GM13976 (cell line): ENCODE measurements at regions not wholly inside any gene's neighbourhood (a gene's known extent, or its start where the extent isn't known, plus 50 kb on each side); places are given as distances from the start of the nearest gene placed in this dataset.
"Not testable (repeated sequence)": the region's sequence is repeated elsewhere in the genome, so short reads cannot be mapped to it uniquely, and the experiment has no call there.

Experiments
- DNase-seq: peaks from one replicate; pipeline ENCODE4 v3.0.0; 2012; ENCODE audit warnings: low spot score
- in situ Hi-C: fragments of 300-500 bp; cut with MboI; formaldehyde crosslinking; loops from one replicate; pipeline ENCODE4 v1.12.0; 2022; ENCODE audit warnings: low sequenced_read_pairs, mixed read lengths, inconsistent platforms; ENCODE audit not compliant: unreplicated experiment
- TF ChIP-seq, protein P1 (sequence below): IDR thresholded peaks from 2 replicates; pipeline ENCODE4 v1.5.1; 2012; ENCODE audit warnings: borderline replicate concordance, mild to moderate bottlenecking; ENCODE audit not compliant: insufficient read depth; ENCODE audit errors: extremely low read depth, missing control alignments, control extremely low read depth

GRCh38 chr7:84911077-84911476, 275.8 kb downstream of the SEMA3D start:
- no peak for DNase-seq
- TF ChIP-seq, protein P1, sequence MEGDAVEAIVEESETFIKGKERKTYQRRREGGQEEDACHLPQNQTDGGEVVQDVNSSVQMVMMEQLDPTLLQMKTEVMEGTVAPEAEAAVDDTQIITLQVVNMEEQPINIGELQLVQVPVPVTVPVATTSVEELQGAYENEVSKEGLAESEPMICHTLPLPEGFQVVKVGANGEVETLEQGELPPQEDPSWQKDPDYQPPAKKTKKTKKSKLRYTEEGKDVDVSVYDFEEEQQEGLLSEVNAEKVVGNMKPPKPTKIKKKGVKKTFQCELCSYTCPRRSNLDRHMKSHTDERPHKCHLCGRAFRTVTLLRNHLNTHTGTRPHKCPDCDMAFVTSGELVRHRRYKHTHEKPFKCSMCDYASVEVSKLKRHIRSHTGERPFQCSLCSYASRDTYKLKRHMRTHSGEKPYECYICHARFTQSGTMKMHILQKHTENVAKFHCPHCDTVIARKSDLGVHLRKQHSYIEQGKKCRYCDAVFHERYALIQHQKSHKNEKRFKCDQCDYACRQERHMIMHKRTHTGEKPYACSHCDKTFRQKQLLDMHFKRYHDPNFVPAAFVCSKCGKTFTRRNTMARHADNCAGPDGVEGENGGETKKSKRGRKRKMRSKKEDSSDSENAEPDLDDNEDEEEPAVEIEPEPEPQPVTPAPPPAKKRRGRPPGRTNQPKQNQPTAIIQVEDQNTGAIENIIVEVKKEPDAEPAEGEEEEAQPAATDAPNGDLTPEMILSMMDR: no peak
- in situ Hi-C loops: no loop called here

DNA sequence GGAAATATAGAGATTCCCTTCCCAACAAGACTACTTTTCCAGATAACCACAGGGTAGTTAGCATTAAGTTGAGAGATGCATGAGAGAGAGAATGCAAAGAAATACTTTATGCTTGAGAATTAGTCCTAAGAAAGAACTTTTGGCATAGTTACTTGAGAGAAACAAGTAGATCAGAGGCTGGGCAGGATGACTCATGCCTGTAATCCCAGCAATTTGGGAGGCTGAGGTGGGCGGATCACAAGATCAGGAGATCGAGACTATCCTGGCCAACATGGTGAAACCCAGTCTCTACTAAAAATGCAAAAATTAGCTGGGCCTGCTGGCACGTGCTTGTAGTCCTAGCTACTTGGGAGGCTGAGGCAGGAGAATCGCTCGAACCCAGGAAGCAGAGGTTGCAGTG, 276.5 kb downstream of the SEMA3D start:
- in situ Hi-C loops, DNase-seq: not testable (repeated sequence)

DNA sequence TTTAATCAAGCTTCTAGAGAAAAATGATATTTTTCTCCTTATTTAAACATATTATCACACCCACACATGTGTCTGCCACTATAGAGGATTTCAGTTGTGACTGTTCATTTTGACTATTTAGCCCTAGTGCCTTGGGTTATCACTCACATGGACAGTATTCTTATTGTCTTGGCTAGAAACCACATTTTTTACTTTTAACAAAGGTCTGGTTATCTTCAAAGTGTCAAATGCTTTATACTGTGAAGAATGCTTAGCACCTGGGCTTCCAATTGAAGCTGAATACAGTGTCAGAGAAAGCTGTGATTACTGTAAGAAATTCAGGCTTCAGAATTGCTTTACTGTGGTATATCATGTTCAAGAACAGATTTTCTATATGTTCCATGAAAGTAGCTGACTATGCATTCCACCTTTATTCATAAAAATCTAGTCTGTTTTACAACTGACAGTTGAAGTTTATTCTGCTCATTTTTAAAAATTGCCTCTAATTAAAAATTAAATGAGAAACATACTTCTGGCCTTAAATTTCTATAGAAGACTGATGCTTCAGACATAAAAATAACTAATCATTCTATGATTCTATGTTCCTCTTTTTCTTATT, 278.6 kb downstream of the SEMA3D start:
- TF ChIP-seq, protein P1: no peak
- no peak for DNase-seq
- in situ Hi-C loops: no loop called here

DNA sequence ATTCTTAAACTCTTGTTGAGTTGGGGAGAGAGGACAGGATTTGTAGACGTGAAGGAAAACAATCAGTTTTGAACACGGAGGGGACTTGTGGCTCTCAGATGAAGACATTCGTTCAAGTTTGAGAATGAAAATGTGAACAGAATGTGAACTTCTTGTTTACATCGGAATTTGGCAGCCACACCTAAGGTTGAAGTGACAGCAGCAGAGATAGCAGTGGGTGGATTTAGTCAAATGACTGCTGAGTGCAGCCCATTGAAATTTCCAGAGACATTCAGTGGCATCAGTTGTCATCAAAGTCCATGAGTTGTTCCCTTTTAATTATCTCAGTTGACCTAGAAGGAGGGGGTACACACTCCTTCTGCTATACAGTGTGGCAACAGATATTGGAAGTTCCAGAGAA, 280.0 kb downstream of the SEMA3D start:
- in situ Hi-C loops: no loop called here
- no peak for DNase-seq
- TF ChIP-seq, protein P1: no peak

DNA sequence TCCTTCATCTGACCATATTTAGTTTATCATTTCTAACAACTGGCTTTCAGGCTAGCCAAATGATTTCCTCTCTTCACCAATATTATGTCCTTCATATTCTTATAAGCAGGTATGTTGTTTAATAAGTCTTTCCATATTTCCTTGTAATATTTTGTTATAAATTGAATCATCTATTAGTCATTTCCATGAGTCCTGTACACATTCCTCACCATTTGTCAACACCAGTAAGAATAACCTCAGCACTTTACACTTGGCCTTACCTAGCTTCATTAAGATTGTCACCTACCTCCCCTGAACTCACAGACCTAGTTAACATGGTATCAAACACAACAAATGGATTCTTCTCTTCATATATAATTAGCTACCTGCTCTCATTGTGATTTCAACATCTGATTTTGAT, 282.3 kb downstream of the SEMA3D start:
- TF ChIP-seq, protein P1: no peak
- no peak for DNase-seq
- in situ Hi-C loops: no loop called here

DNA sequence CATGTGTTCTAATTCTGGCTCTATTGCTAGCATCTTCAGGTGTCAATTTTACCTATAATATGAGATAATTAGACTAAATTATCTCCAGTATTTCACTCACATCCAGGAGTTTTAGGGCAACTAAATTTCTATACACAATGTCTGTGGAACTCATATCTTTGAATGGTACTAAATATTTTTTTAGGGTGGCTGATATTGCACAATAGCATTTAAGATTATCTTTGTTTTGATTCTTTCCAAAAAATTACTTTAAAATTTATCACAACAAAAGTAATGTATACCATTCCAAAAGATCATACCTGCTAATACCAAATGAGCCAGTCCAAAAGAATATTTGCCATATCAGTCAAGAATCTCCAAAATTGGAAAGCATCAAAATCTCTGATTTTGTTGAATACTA, 285.5 kb downstream of the SEMA3D start:
- TF ChIP-seq, protein P1: no peak
- in situ Hi-C loops: no loop called here
- DNase-seq: no peak

- DNase-seq: no peak
- TF ChIP-seq, protein P1: no peak
- in situ Hi-C loops: no loop called here
Measured at GRCh38 chr7:84900215-84900614, 286.6 kb downstream of the SEMA3D start.
